Lower leg skin (tissue), 4 donors: ENCODE measurements at regions not wholly inside any gene's neighbourhood (a gene's known extent, or its start where the extent isn't known, plus 50 kb on each side); places are given as distances from the start of the nearest gene placed in this dataset.
"Not testable (repeated sequence)": the region's sequence is repeated elsewhere in the genome, so short reads cannot be mapped to it uniquely, and the experiment has no call there.

ENCODE experiments used
- DNase-seq, 2 donors: peaks; one replicate each; pipeline ENCODE4 v3.0.0-alpha.2; 2019; ENCODE audit warnings: low spot score in 2 of 2
- H3K4me3 ChIP-seq: fragments of 200-600 bp; sonication (generic); 2 replicates; pipeline ENCODE4 v1.5.1; 2017; ENCODE audit warnings: mild to moderate bottlenecking, low read depth; ENCODE audit not compliant: poor library complexity, severe bottlenecking
- CTCF ChIP-seq, 3 donors: fragments of 450-650 bp; IDR thresholded peaks; one replicate each; pipeline ENCODE4 v1.5.1; 2016; ENCODE audit warnings: antibody characterized with exemption in 3 of 3, mild to moderate bottlenecking in 3 of 3, moderate library complexity in 2 of 3
- POLR2A ChIP-seq, 2 donors: fragments of 450-650 bp; IDR thresholded peaks; one replicate each; pipeline ENCODE4 v1.6.1; 2016 to 2017; ENCODE audit warnings: antibody characterized with exemption in 2 of 2, mild to moderate bottlenecking in 1 of 2, moderate library complexity in 1 of 2
- WGBS, 2 donors: methylation state at CpG; one replicate each; pipeline ENCODE4 v1.1.5; 2018; 5-methylcytosine and 5-hydroxymethylcytosine counted together
- intact Hi-C: fragments of 100-400 bp; cut with DNase I; formaldehyde crosslinking; loops from one replicate; pipeline ENCODE4 v1.15.0; 2023; ENCODE audit warnings: low total_unique reads

- no peak for DNase-seq
- no peak overlapping the region for H3K4me3 ChIP-seq
- no peak for TF ChIP-seq POLR2A (IDR thresholded peaks at IDR 0.05)
- TF ChIP-seq CTCF (IDR thresholded peaks at IDR 0.05) = no peak
- intact Hi-C loops = no loop called here
These were observed 211.0 kb downstream of the AKAIN1 start for GRCh38 chr18:4986066-4986465.

- TF ChIP-seq POLR2A (IDR thresholded peaks at IDR 0.05) = no peak
- no peak for TF ChIP-seq CTCF (IDR thresholded peaks at IDR 0.05)
- intact Hi-C loops = no loop called here
- H3K4me3 ChIP-seq = no peak overlapping the region
- 84% methylated on average over 4 of the region's 4 CpGs for WGBS, 2 donors
- peak in 1 of 2 donors; percentile 59 for DNase-seq
These were observed 235.7 kb downstream of the AKAIN1 start for GRCh38 chr18:4961121-4961909.

GRCh38 chr18:4960578-4960977, 236.5 kb downstream of the AKAIN1 start:
- no peak for DNase-seq
- intact Hi-C loops = no loop called here
- TF ChIP-seq CTCF (IDR thresholded peaks at IDR 0.05) (no peak), POLR2A (IDR thresholded peaks at IDR 0.05) (no peak)
- 67 to 73% methylated on average over 5 of the region's 5 CpGs for WGBS, 2 donors
- no peak overlapping the region for H3K4me3 ChIP-seq

GRCh38 chr18:4931209-4931608, 265.8 kb downstream of the AKAIN1 start:
- intact Hi-C loops = no loop called here
- H3K4me3 ChIP-seq = no peak overlapping the region
- no peak for TF ChIP-seq POLR2A (IDR thresholded peaks at IDR 0.05)
- no peak for TF ChIP-seq CTCF (IDR thresholded peaks at IDR 0.05)
- 63 to 64% methylated on average over 1 of the region's 1 CpG for WGBS, 2 donors
- no peak for DNase-seq

GRCh38 chr18:4921548-4921947, 275.5 kb downstream of the AKAIN1 start:
- TF ChIP-seq POLR2A (IDR thresholded peaks at IDR 0.05) = no peak
- TF ChIP-seq CTCF (IDR thresholded peaks at IDR 0.05) = no peak
- DNase-seq = no peak
- intact Hi-C loops = no loop called here

GRCh38 chr18:4917509-4917908, 279.5 kb downstream of the AKAIN1 start:
- H3K4me3 ChIP-seq, intact Hi-C loops, DNase-seq: not testable (repeated sequence)
- 48 to 74% methylated on average over 4 to 6 of the region's 7 CpGs for WGBS, 2 donors

More at GRCh38 chr18:4921548-4921947, 275.5 kb downstream of the AKAIN1 start:
- no peak overlapping the region for H3K4me3 ChIP-seq
